Ishikawa (cell line): ENCODE measurements at regions not wholly inside any gene's neighbourhood (a gene's known extent, or its start where the extent isn't known, plus 50 kb on each side); places are given as distances from the start of the nearest gene placed in this dataset.

Source experiments
- CEBPB ChIP-seq: IDR thresholded peaks from 2 replicates; pipeline ENCODE4 v1.6.1; 2012
- CREB1 ChIP-seq: IDR thresholded peaks from 2 replicates; pipeline ENCODE4 v1.6.1; 2012; ENCODE audit warnings: low read depth
- EGR1 ChIP-seq: IDR thresholded peaks from 2 replicates; pipeline ENCODE4 v1.6.1; 2012
- EP300 ChIP-seq: IDR thresholded peaks from 2 replicates; pipeline ENCODE4 v1.6.1; 2012; ENCODE audit warnings: borderline replicate concordance
- FOXM1 ChIP-seq: IDR thresholded peaks from 2 replicates; pipeline ENCODE4 v1.6.1; 2012; ENCODE audit warnings: low read depth, borderline replicate concordance
- MAX ChIP-seq: IDR thresholded peaks from 2 replicates; pipeline ENCODE4 v1.6.1; 2012
- NFIC ChIP-seq: IDR thresholded peaks from 2 replicates; pipeline ENCODE4 v1.6.1; 2012
- RAD21 ChIP-seq: IDR thresholded peaks from 2 replicates; pipeline ENCODE4 v1.6.1; 2012; ENCODE audit warnings: low read depth
- REST ChIP-seq: IDR thresholded peaks from 2 replicates; pipeline ENCODE4 v1.6.1; 2012; ENCODE audit warnings: low read depth, mild to moderate bottlenecking
- TAF1 ChIP-seq: IDR thresholded peaks from 2 replicates; pipeline ENCODE4 v1.6.1; 2012; ENCODE audit warnings: low read depth, mild to moderate bottlenecking
- TCF12 ChIP-seq: IDR thresholded peaks from 2 replicates; pipeline ENCODE4 v1.6.1; 2012; ENCODE audit warnings: low read depth
- TEAD4 ChIP-seq: IDR thresholded peaks from 2 replicates; pipeline ENCODE4 v1.6.1; 2012
- USF1 ChIP-seq: IDR thresholded peaks from 2 replicates; pipeline ENCODE4 v1.6.1; 2012
- YY1 ChIP-seq: IDR thresholded peaks from 2 replicates; pipeline ENCODE4 v1.6.1; 2012; ENCODE audit warnings: low read depth
- ZBTB7A ChIP-seq: IDR thresholded peaks from 2 replicates; pipeline ENCODE4 v1.6.1; 2012; ENCODE audit warnings: low read depth

- no peak for TF ChIP-seq CREB1
Measured at GRCh38 chr5:39628348-39628747, 203.6 kb upstream of the DAB2 start.

- TF ChIP-seq YY1 (no peak), CREB1 (no peak), USF1 (no peak), ZBTB7A (no peak), RAD21 (no peak), EP300 (no peak), TCF12 (no peak), CEBPB (no peak), FOXM1 (no peak), EGR1 (no peak), TAF1 (no peak), NFIC (no peak), REST (no peak), MAX (no peak), TEAD4 (no peak)
Measured at GRCh38 chr5:39624890-39625289, 200.1 kb upstream of the DAB2 start.

- TF ChIP-seq CEBPB (no peak), EP300 (no peak; the same call in 1 of the 2 replicates), NFIC (no peak), CREB1 (no peak), ZBTB7A (no peak), YY1 (no peak), MAX (0 out of 2 replicates have a peak, but pooled peaks have one; percentile 28), TCF12 (peak; percentile 46), TAF1 (no peak), TEAD4 (peak; percentile 64), FOXM1 (no peak), REST (no peak), RAD21 (no peak), EGR1 (no peak), USF1 (no peak)
Measured at GRCh38 chr5:39624268-39624886, 199.6 kb upstream of the DAB2 start.

GRCh38 chr5:39623291-39623865, 198.6 kb upstream of the DAB2 start:
- TF ChIP-seq EP300 = no peak
- no peak for TF ChIP-seq RAD21
- TF ChIP-seq CREB1 = no peak

- TF ChIP-seq YY1 (no peak), NFIC (no peak), MAX (no peak), EP300 (no peak), CREB1 (no peak), REST (no peak)
Measured at GRCh38 chr5:39622281-39622680, 197.5 kb upstream of the DAB2 start.
